Iris pigment epithelial cell (primary cell): ENCODE measurements at regions not wholly inside any gene's neighbourhood (a gene's known extent, or its start where the extent isn't known, plus 50 kb on each side); places are given as distances from the start of the nearest gene placed in this dataset.
A peak's percentile ranks its signal among the peaks of the same experiment; 100 is the strongest.

Experiments
- DNase-seq: peaks from one replicate; pipeline ENCODE4 v3.0.0-alpha.2; 2011; ENCODE audit warnings: low read depth

DNA sequence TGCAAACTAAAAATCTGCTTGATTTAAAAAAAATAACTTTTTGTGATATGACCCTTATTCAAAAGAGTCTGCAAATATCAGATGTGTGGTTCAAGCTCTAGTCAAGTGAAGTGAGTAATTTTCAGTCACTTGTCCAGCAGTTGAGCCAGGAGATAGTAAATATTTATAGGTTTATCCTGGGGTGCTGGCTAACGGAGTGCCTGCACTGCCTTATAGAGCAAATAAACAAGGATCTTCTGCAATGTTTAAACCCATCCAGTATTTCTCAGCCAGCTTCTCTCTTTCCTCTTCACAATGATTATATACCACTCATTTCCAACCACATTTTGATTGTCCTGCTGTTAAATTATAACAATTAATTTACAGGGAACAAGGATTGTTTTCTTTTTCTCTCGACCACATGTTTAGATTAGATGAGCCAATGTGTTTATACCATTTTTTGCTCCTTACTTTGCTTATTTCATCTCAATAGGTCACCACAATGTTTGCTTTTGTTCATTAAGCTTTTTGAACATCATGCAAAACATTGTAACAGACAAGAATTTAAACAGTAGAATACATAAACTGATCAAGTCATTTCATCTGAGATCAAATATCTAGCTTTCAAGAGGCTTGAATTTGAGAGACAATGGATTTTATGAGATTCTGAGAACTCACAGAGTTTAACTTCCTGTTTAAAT lies 60.3 kb upstream of the GREM2 start:
- DNase-seq, result no peak

DNA sequence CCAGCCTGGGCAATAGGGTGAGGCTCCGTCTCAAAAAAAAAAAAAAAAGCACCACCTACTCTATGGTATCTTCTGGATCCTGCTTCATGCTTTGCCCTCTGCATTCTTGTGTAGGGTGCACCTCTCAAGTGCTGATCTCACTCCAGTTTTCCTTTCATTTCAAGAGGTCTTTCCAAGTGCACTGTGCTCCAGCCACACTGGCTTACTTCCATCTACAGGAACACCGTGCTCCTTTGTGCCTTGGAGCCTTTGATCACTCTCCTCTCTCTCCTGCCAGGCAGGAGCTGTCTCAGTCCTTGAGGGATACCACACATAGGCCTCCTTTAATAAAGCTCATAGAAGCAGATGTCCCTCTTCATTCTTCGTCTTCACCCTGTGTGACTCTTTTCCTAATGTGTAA lies 55.4 kb upstream of the GREM2 start:
- DNase-seq, result no peak

- DNase-seq, result no peak
These were observed 54.7 kb upstream of the GREM2 start for GRCh38 chr1:240666568-240667198.

- peak; percentile 75 for DNase-seq
These were observed 51.4 kb upstream of the GREM2 start for GRCh38 chr1:240663169-240663879.
